ENCODE measurements at regions not wholly inside any gene's neighbourhood (a gene's known extent, or its start where the extent isn't known, plus 50 kb on each side); places are given as distances from the start of the nearest gene placed in this dataset.

DNA sequence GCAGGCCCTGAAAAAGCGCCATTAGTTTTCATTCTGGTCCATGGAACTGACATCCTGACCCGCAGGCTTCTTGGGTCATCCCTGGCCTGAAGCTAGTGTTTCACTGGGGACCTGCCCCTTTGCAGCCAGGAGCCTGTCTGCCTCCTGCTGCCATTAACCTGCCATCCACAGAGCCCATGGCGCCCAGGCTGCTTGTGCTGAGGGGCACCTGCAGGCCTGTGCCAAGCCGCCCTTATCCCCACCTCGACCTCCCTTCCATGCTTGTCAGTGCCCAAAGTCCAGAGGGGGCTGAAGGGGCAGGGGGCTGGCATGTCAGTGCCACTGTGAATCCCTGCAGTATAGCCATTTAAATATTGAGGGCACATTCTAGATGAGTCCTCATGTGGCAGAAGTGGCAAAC lies 207.6 kb upstream of the USP25 start:
- ATAC-seq (ENCODE audit: insufficient read depth, low read depth), result no peak
- Histone ChIP-seq H3K4me1 (ENCODE audit: insufficient read depth, low read length) (peaks cover 18% of the 10 kb centered on the region), H3K27me3 (ENCODE audit: insufficient read depth, low read length, poor library complexity) (no peaks in the 10 kb centered on the region), H3K4me2 (ENCODE audit: insufficient read depth, low read length) (no peak overlapping the region), H3K9me3 (ENCODE audit: insufficient read depth, low read length, severe bottlenecking) (peaks cover 19% of the 10 kb centered on the region), H3K27ac (ENCODE audit: low read length) (no peak overlapping the region), H3K9ac (ENCODE audit: low read depth, low read length) (no peak overlapping the region), H3K79me2 (ENCODE audit: insufficient read depth, low read length) (no peaks in the 10 kb centered on the region), H4K20me1 (ENCODE audit: insufficient read depth, low read length) (no peaks in the 10 kb centered on the region), H2AFZ (ENCODE audit: low read depth, low read length) (no peak overlapping the region), H3K36me3 (ENCODE audit: insufficient read depth, low read length) (0 out of 2 replicates have a peak, but pooled peaks cover 5% of the 10 kb centered on the region), H3K4me3 (ENCODE audit: low read depth in 1 of 2, low read length in 2 of 2) (no peak overlapping the region)
- no peak for TF ChIP-seq EZH2 (IDR thresholded peaks at IDR 0.05; ENCODE audit: borderline replicate concordance, low read depth, low read length, severe bottlenecking)
- no peak for TF ChIP-seq CTCF (IDR thresholded peaks at IDR 0.05; ENCODE audit: borderline replicate concordance, extremely low read depth, low read length, poor library complexity, severe bottlenecking)
- DNase-seq, result no peak

DNA sequence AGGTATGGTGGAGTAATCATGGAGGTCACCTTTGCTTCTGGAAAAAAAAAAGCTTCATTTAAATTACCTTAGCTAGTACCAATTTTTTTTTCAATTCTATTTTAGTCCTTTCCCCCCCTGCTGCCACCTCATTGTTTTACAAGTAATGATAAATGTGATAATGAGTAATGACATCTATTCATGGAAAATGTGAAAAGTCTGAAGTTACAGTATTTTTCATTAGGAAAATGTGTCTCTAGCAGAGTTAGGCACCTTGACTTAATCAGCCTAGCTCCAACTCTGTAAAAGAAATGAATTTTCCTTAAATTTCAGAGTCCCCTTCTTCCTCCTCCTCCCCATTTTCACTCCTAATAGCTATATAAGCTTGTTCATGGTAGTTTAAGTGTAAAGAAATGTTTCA lies 204.9 kb upstream of the USP25 start:
- no peak for DNase-seq
- H4K20me1 ChIP-seq (ENCODE audit: insufficient read depth, low read length), result no peaks in the 10 kb centered on the region
- no peak for ATAC-seq (ENCODE audit: insufficient read depth, low read depth)
- H3K4me2 ChIP-seq (ENCODE audit: insufficient read depth, low read length), result no peak overlapping the region
- no peaks in the 10 kb centered on the region for H3K79me2 ChIP-seq (ENCODE audit: insufficient read depth, low read length)
- H3K4me1 ChIP-seq (ENCODE audit: insufficient read depth, low read length), result peaks cover 18% of the 10 kb centered on the region
- no peak overlapping the region for H3K27ac ChIP-seq (ENCODE audit: low read length)
- peaks cover 15% of the 10 kb centered on the region for H3K9me3 ChIP-seq (ENCODE audit: insufficient read depth, low read length, severe bottlenecking)
- TF ChIP-seq CTCF (IDR thresholded peaks at IDR 0.05; ENCODE audit: borderline replicate concordance, extremely low read depth, low read length, poor library complexity, severe bottlenecking) (no peak), EZH2 (IDR thresholded peaks at IDR 0.05; ENCODE audit: borderline replicate concordance, low read depth, low read length, severe bottlenecking) (no peak)
- 0 out of 2 replicates have a peak, but pooled peaks cover 5% of the 10 kb centered on the region for H3K36me3 ChIP-seq (ENCODE audit: insufficient read depth, low read length)
- H2AFZ ChIP-seq (ENCODE audit: low read depth, low read length), result no peak overlapping the region
- H3K27me3 ChIP-seq (ENCODE audit: insufficient read depth, low read length, poor library complexity), result no peaks in the 10 kb centered on the region
- no peak overlapping the region for H3K9ac ChIP-seq (ENCODE audit: low read depth, low read length)
- H3K4me3 ChIP-seq (ENCODE audit: low read depth in 1 of 2, low read length in 2 of 2), result no peak overlapping the region

DNA sequence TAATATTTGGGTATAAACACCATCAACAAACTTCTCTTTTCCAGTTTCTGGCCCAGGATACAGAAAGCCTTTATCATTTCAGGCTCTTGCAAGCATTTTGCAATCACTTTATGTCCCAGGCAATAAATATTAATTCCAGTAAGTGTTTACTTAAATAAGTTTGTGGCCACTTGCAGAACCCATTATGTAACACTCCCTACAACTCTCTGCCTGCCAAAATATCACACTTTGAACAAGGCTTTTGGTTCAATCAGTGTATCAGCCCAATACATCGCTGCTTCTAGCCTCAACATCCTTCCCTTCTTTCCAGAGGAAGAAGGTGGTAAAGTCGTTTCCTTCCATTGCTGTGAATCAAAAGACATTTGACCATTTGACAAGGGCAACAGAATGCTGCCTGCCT lies 203.0 kb upstream of the USP25 start:
- Histone ChIP-seq H3K4me1 (ENCODE audit: insufficient read depth, low read length) (peaks cover 9% of the 10 kb centered on the region), H3K9me3 (ENCODE audit: insufficient read depth, low read length, severe bottlenecking) (peaks cover 7% of the 10 kb centered on the region), H2AFZ (ENCODE audit: low read depth, low read length) (no peak overlapping the region), H3K27ac (ENCODE audit: low read length) (no peak overlapping the region), H4K20me1 (ENCODE audit: insufficient read depth, low read length) (no peaks in the 10 kb centered on the region), H3K4me3 (ENCODE audit: low read depth in 1 of 2, low read length in 2 of 2) (no peak overlapping the region), H3K27me3 (ENCODE audit: insufficient read depth, low read length, poor library complexity) (no peaks in the 10 kb centered on the region), H3K79me2 (ENCODE audit: insufficient read depth, low read length) (no peaks in the 10 kb centered on the region), H3K4me2 (ENCODE audit: insufficient read depth, low read length) (no peak overlapping the region), H3K9ac (ENCODE audit: low read depth, low read length) (no peak overlapping the region), H3K36me3 (ENCODE audit: insufficient read depth, low read length) (no peaks in the 10 kb centered on the region)
- DNase-seq (no peak), ATAC-seq (ENCODE audit: insufficient read depth, low read depth) (no peak)
- TF ChIP-seq EZH2 (IDR thresholded peaks at IDR 0.05; ENCODE audit: borderline replicate concordance, low read depth, low read length, severe bottlenecking), result no peak
- no peak for TF ChIP-seq CTCF (IDR thresholded peaks at IDR 0.05; ENCODE audit: borderline replicate concordance, extremely low read depth, low read length, poor library complexity, severe bottlenecking)

DNA sequence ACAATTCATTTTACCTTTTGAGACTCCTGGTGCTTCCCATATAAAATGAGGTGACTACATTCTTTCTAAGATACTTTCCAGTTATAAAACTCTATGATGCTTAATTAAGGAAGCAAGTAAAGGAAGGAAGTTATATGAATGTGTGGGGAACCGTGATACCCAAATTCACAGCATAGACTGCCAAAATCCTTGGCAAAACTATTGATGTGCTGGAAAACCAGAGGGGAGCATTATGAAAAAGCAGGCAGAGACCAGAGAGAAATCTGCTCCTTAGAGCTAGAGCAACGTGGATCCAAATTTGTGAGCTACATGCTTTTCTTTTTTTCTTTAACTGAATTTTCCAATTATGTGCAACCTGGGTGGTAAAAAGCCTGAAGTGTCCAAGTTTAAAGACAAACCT lies 201.4 kb upstream of the USP25 start:
- Histone ChIP-seq H3K4me2 (ENCODE audit: insufficient read depth, low read length) (no peak overlapping the region), H3K27me3 (ENCODE audit: insufficient read depth, low read length, poor library complexity) (no peaks in the 10 kb centered on the region), H3K4me3 (ENCODE audit: low read depth in 1 of 2, low read length in 2 of 2) (no peak overlapping the region), H3K79me2 (ENCODE audit: insufficient read depth, low read length) (no peaks in the 10 kb centered on the region), H4K20me1 (ENCODE audit: insufficient read depth, low read length) (no peaks in the 10 kb centered on the region), H3K36me3 (ENCODE audit: insufficient read depth, low read length) (no peaks in the 10 kb centered on the region), H2AFZ (ENCODE audit: low read depth, low read length) (no peak overlapping the region), H3K27ac (ENCODE audit: low read length) (no peak overlapping the region), H3K9ac (ENCODE audit: low read depth, low read length) (no peak overlapping the region), H3K9me3 (ENCODE audit: insufficient read depth, low read length, severe bottlenecking) (peaks cover 3% of the 10 kb centered on the region), H3K4me1 (ENCODE audit: insufficient read depth, low read length) (peaks cover 22% of the 10 kb centered on the region)
- ATAC-seq (ENCODE audit: insufficient read depth, low read depth) (no peak), DNase-seq (no peak)
- TF ChIP-seq EZH2 (IDR thresholded peaks at IDR 0.05; ENCODE audit: borderline replicate concordance, low read depth, low read length, severe bottlenecking), result no peak
- no peak for TF ChIP-seq CTCF (IDR thresholded peaks at IDR 0.05; ENCODE audit: borderline replicate concordance, extremely low read depth, low read length, poor library complexity, severe bottlenecking)

All from DND-41 (cell line).